A673 (cell line): ENCODE measurements at regions not wholly inside any gene's neighbourhood (a gene's known extent, or its start where the extent isn't known, plus 50 kb on each side); places are given as distances from the start of the nearest gene placed in this dataset.

Experiments
- CTCF ChIP-seq: fragments of 300-800, 200-600 bp; sonication (generic); conservative IDR thresholded peaks from 2 replicates; pipeline ENCODE4 v1.5.1; 2017; ENCODE audit warnings: low read depth, mild to moderate bottlenecking, antibody characterized with exemption, low read length, moderate library complexity, mixed read lengths
- EZH2 ChIP-seq: fragments of 200-600 bp; sonication (generic); IDR thresholded peaks from 2 replicates; pipeline ENCODE4 v1.6.1; 2017; ENCODE audit warnings: borderline replicate concordance, low read depth, mild to moderate bottlenecking, mixed read lengths, antibody characterized with exemption, low read length; ENCODE audit not compliant: poor library complexity, severe bottlenecking

GRCh38 chr13:34002924-34003323, 185.0 kb downstream of the RFC3 start:
- no peak for TF ChIP-seq CTCF
- no peak for TF ChIP-seq EZH2
